ENCODE measurements at regions not wholly inside any gene's neighbourhood (a gene's known extent, or its start where the extent isn't known, plus 50 kb on each side); places are given as distances from the start of the nearest gene placed in this dataset.

DNA sequence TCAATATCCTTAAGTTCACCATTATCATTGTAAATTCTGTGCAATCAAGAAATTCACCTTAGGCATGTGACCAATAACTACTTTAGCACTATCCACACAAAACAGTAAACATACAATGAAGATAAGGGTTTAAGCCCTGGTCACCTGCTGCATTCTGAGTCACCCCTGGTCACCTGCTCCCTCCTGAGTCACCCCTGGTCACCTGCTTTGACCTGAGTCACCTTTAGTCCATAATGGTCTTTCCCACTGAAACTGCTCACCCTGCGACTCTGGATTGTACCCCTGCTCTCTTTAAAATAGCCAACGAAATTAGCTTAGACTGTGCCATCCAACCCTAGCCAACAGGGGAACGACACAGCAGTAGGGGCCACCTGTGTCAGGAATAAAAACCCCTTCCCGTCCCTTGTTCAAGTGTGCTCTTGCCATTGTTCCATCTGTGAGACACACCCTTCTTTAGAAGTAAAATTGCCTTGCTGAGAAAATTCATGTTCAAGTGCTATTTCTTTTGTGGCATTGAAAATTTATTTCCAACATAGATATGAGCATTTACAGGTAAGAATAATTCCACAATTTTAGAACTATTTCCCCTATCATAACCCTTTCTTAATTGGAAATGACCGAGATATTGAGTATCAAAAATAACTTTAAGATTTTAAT is 902.8 kb downstream of the DSC3 start:
- Mint-ChIP-seq H3K27me3 (ENCODE audit: low read depth) (no peaks in the 10 kb centered on the region), H3K4me3 (ENCODE audit: unreplicated experiment) (no peak overlapping the region), H3K4me1 (ENCODE audit: low read depth) (no peaks in the 10 kb centered on the region), H3K9me3 (ENCODE audit: low read depth) (peaks cover 10% of the 10 kb centered on the region), H3K36me3 (ENCODE audit: low read depth) (no peaks in the 10 kb centered on the region), H3K27ac (ENCODE audit: unreplicated experiment) (no peak overlapping the region)
- TF ChIP-seq, protein P1, sequence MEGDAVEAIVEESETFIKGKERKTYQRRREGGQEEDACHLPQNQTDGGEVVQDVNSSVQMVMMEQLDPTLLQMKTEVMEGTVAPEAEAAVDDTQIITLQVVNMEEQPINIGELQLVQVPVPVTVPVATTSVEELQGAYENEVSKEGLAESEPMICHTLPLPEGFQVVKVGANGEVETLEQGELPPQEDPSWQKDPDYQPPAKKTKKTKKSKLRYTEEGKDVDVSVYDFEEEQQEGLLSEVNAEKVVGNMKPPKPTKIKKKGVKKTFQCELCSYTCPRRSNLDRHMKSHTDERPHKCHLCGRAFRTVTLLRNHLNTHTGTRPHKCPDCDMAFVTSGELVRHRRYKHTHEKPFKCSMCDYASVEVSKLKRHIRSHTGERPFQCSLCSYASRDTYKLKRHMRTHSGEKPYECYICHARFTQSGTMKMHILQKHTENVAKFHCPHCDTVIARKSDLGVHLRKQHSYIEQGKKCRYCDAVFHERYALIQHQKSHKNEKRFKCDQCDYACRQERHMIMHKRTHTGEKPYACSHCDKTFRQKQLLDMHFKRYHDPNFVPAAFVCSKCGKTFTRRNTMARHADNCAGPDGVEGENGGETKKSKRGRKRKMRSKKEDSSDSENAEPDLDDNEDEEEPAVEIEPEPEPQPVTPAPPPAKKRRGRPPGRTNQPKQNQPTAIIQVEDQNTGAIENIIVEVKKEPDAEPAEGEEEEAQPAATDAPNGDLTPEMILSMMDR (IDR thresholded peaks at IDR 0.05) = no peak
- no peak for DNase-seq (ENCODE audit: low spot score)

DNA sequence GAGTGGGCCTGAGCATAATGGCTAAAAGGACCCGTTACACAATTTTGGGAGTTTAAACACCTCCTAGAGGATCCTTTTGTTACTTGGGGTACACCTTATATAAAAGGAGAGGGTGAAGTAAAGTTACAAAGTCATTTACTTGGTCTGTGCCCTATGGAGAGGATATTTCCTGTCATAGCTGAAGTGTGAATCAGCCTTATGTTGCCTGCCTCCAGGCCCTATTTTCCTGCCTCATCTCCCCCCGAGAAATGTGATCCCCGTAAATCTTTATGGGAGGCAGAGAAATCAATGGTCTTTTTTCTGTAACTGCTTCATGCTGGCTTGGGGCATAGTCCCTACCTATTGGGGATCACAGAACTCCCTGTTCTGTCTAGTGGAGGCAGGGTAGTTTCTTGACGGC is 906.6 kb downstream of the DSC3 start:
- no peaks in the 10 kb centered on the region for H3K36me3 Mint-ChIP-seq (ENCODE audit: low read depth)
- TF ChIP-seq, protein P1 (IDR thresholded peaks at IDR 0.05) = no peak
- H3K9me3 Mint-ChIP-seq (ENCODE audit: low read depth) = peaks cover 6% of the 10 kb centered on the region
- no peak for DNase-seq (ENCODE audit: low spot score)
- no peak overlapping the region for H3K27ac Mint-ChIP-seq (ENCODE audit: unreplicated experiment)
- H3K4me3 Mint-ChIP-seq (ENCODE audit: unreplicated experiment) = no peak overlapping the region
- no peaks in the 10 kb centered on the region for H3K4me1 Mint-ChIP-seq (ENCODE audit: low read depth)
- no peaks in the 10 kb centered on the region for H3K27me3 Mint-ChIP-seq (ENCODE audit: low read depth)

DNA sequence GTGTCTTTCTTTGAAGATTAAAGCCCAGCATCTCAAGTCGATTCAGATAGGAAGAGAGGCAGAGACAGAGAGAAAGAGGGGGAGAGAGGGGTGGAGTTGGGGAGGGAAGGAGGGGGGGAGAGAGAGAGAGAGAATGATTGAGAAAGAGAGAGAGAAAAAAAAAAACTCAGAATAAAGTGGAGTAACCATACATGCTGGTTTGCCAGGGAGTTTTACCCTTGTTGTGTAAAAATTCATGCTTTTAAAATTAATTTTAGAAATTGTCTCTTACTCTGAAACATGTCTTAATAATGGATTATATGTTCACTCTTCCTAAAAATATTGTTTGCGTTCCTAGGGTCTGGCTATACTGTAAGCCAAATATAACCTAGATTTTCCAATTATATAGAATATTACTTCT is 908.5 kb downstream of the DSC3 start:
- H3K27me3 Mint-ChIP-seq (ENCODE audit: low read depth) = no peaks in the 10 kb centered on the region
- TF ChIP-seq, protein P1 (IDR thresholded peaks at IDR 0.05) = no peak
- no peaks in the 10 kb centered on the region for H3K4me1 Mint-ChIP-seq (ENCODE audit: low read depth)
- no peaks in the 10 kb centered on the region for H3K36me3 Mint-ChIP-seq (ENCODE audit: low read depth)
- no peak for DNase-seq (ENCODE audit: low spot score)
- H3K27ac Mint-ChIP-seq (ENCODE audit: unreplicated experiment) = no peak overlapping the region
- H3K4me3 Mint-ChIP-seq (ENCODE audit: unreplicated experiment) = no peak overlapping the region
- no peaks in the 10 kb centered on the region for H3K9me3 Mint-ChIP-seq (ENCODE audit: low read depth)

DNA sequence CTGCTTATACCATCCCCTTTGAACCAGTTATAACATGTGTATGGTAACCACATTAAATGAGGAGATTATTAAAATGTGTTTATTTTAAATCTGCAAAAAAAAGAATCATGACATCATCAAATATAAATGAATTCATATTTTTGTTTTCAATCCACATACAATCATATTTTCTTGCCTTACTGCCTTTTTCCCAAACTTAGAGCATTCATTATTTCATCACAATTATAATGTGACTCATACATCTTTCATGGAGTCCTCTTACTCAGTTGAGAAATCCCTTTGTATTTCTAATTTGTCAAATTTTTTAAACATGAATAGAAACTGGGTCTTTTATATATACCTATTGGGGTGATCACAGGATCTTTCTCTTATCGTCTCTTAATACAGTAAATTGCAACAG is 909.6 kb downstream of the DSC3 start:
- Mint-ChIP-seq H3K27ac (ENCODE audit: unreplicated experiment) (no peak overlapping the region), H3K4me3 (ENCODE audit: unreplicated experiment) (no peak overlapping the region), H3K4me1 (ENCODE audit: low read depth) (no peaks in the 10 kb centered on the region), H3K9me3 (ENCODE audit: low read depth) (no peaks in the 10 kb centered on the region), H3K27me3 (ENCODE audit: low read depth) (no peaks in the 10 kb centered on the region), H3K36me3 (ENCODE audit: low read depth) (no peaks in the 10 kb centered on the region)
- TF ChIP-seq, protein P1 (IDR thresholded peaks at IDR 0.05) = no peak
- DNase-seq (ENCODE audit: low spot score) = no peak

DNA sequence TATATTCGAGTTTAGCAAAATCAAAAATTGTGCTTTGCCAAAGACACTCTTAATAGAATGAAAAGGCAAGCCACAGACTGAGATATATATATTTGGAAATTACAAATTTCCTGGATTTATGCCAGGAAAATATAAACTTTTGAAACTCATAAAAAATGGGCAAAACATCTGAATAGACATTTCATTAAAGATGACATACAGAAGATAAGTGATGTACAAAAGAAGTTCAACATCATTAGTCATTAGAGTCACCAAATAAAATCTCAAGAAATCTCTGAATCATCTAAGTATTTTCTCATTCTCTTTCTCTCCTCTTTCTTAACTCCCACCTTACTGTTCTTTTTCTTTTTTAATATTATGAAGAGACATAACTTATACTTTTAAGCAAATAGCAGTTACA is 921.1 kb downstream of the DSC3 start:
- DNase-seq (ENCODE audit: low spot score) = no peak
- peaks cover 19% of the 10 kb centered on the region for H3K9me3 Mint-ChIP-seq (ENCODE audit: low read depth)
- peaks cover 3% of the 10 kb centered on the region for H3K36me3 Mint-ChIP-seq (ENCODE audit: low read depth)
- TF ChIP-seq, protein P1 (IDR thresholded peaks at IDR 0.05) = no peak
- H3K4me3 Mint-ChIP-seq (ENCODE audit: unreplicated experiment) = no peak overlapping the region
- no peaks in the 10 kb centered on the region for H3K27me3 Mint-ChIP-seq (ENCODE audit: low read depth)
- peaks cover 8% of the 10 kb centered on the region for H3K4me1 Mint-ChIP-seq (ENCODE audit: low read depth)
- no peak overlapping the region for H3K27ac Mint-ChIP-seq (ENCODE audit: unreplicated experiment)
